ENCODE measurements at regions not wholly inside any gene's neighbourhood (a gene's known extent, or its start where the extent isn't known, plus 50 kb on each side); places are given as distances from the start of the nearest gene placed in this dataset.

GRCh38 chr6:131431718-131432117, 141.3 kb upstream of the ARG1 start:
- TF ChIP-seq, protein P1, sequence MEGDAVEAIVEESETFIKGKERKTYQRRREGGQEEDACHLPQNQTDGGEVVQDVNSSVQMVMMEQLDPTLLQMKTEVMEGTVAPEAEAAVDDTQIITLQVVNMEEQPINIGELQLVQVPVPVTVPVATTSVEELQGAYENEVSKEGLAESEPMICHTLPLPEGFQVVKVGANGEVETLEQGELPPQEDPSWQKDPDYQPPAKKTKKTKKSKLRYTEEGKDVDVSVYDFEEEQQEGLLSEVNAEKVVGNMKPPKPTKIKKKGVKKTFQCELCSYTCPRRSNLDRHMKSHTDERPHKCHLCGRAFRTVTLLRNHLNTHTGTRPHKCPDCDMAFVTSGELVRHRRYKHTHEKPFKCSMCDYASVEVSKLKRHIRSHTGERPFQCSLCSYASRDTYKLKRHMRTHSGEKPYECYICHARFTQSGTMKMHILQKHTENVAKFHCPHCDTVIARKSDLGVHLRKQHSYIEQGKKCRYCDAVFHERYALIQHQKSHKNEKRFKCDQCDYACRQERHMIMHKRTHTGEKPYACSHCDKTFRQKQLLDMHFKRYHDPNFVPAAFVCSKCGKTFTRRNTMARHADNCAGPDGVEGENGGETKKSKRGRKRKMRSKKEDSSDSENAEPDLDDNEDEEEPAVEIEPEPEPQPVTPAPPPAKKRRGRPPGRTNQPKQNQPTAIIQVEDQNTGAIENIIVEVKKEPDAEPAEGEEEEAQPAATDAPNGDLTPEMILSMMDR (IDR thresholded peaks at IDR 0.05): no peak
- TF ChIP-seq POLR2A (IDR thresholded peaks at IDR 0.05): no peak

All from uterus (tissue), 2 donors.